GM23338 (cell line): ENCODE measurements at regions not wholly inside any gene's neighbourhood (a gene's known extent, or its start where the extent isn't known, plus 50 kb on each side); places are given as distances from the start of the nearest gene placed in this dataset.

Source experiments
- ATAC-seq: fragments of 200-7000 bp; cut with Tn5 transposase; 3 replicates; pipeline ENCODE4 v1.9.1; 2020
- DNase-seq: peaks from one replicate; pipeline ENCODE4 v3.0.0-alpha.2; 2015; ENCODE audit warnings: low spot score
- H2AFZ ChIP-seq: fragments of 200-600 bp; sonication (generic); 2 replicates; pipeline ENCODE4 v1.8.0; 2016; ENCODE audit warnings: antibody characterized with exemption, mild to moderate bottlenecking, moderate library complexity
- H3F3A ChIP-seq: fragments of 200-600 bp; sonication (generic); replicated peaks from 2 replicates; pipeline ENCODE4 v1.8.0; 2017; ENCODE audit warnings: antibody characterized with exemption, mixed run types, low read depth
- H3K27ac ChIP-seq: fragments of 200-600 bp; sonication (generic); 2 replicates; pipeline ENCODE4 v1.6.1; 2016; ENCODE audit warnings: low read depth
- H3K27me3 ChIP-seq: fragments of 200-600 bp; sonication (generic); 2 replicates; pipeline ENCODE4 v1.8.0; 2016; ENCODE audit warnings: mild to moderate bottlenecking, mixed run types, moderate library complexity; ENCODE audit not compliant: insufficient read depth
- H3K36me3 ChIP-seq: fragments of 200-600 bp; sonication (generic); 2 replicates; pipeline ENCODE4 v1.8.0; 2016; ENCODE audit warnings: mild to moderate bottlenecking; ENCODE audit not compliant: insufficient read depth
- H3K4me1 ChIP-seq: fragments of 200-600 bp; sonication (generic); 2 replicates; pipeline ENCODE4 v1.8.0; 2016; ENCODE audit warnings: mild to moderate bottlenecking, moderate library complexity; ENCODE audit not compliant: insufficient read depth
- H3K4me2 ChIP-seq: fragments of 200-600 bp; sonication (generic); 2 replicates; pipeline ENCODE4 v1.7.1; 2017; ENCODE audit warnings: mixed run types
- H3K4me3 ChIP-seq: fragments of 200-600 bp; sonication (generic); 2 replicates; pipeline ENCODE4 v1.6.1; 2016; ENCODE audit warnings: mixed run types
- H3K79me2 ChIP-seq: fragments of 200-600 bp; sonication (generic); replicated peaks from 2 replicates; pipeline ENCODE4 v1.8.0; 2017; ENCODE audit warnings: mild to moderate bottlenecking; ENCODE audit not compliant: insufficient read depth
- H3K9me2 ChIP-seq: fragments of 200-600 bp; sonication (generic); 2 replicates; pipeline ENCODE4 v1.8.0; 2017; ENCODE audit not compliant: insufficient read depth
- H4K20me1 ChIP-seq: fragments of 200-600 bp; sonication (generic); replicated peaks from 2 replicates; pipeline ENCODE4 v1.8.0; 2017; ENCODE audit warnings: mild to moderate bottlenecking; ENCODE audit not compliant: insufficient read depth
- H3K27ac Mint-ChIP-seq: 2 replicates; pipeline ENCODE4 v1.8.0; 2020; ENCODE audit warnings: inconsistent platforms, mild to moderate bottlenecking, moderate library complexity, mixed read lengths
- H3K27me3 Mint-ChIP-seq: 3 replicates; pipeline ENCODE4 v1.8.0; 2022; ENCODE audit warnings: low read depth, mild to moderate bottlenecking, moderate library complexity, mixed read lengths, inconsistent platforms; ENCODE audit not compliant: insufficient read depth, poor library complexity
- H3K36me3 Mint-ChIP-seq: 3 replicates; pipeline ENCODE4 v1.8.0; 2021; ENCODE audit warnings: low read depth, mild to moderate bottlenecking, inconsistent platforms, moderate library complexity, mixed read lengths
- H3K4me1 Mint-ChIP-seq: 3 replicates; pipeline ENCODE4 v1.8.0; 2020; ENCODE audit warnings: mild to moderate bottlenecking, inconsistent platforms, mixed read lengths
- H3K4me3 Mint-ChIP-seq: 3 replicates; pipeline ENCODE4 v1.8.0; 2021; ENCODE audit warnings: moderate library complexity, mild to moderate bottlenecking, inconsistent platforms, mixed read lengths
- H3K9me3 Mint-ChIP-seq: 3 replicates; pipeline ENCODE4 v1.8.0; 2020; ENCODE audit warnings: moderate library complexity, mild to moderate bottlenecking, inconsistent platforms, mixed read lengths
- CREB1 ChIP-seq: fragments of 250-450 bp; sonication (Bioruptor Pico); IDR thresholded peaks from 2 replicates; pipeline ENCODE4 v1.5.0; 2020; ENCODE audit warnings: low read depth, mild to moderate bottlenecking, moderate library complexity
- EZH2 ChIP-seq: fragments of 200-600 bp; sonication (generic); IDR thresholded peaks from one replicate; pipeline ENCODE4 v1.8.0; 2017; ENCODE audit warnings: antibody characterized with exemption, mild to moderate bottlenecking, low read depth; ENCODE audit not compliant: unreplicated experiment
- EZH2phosphoT487 ChIP-seq: fragments of 200-600 bp; sonication (generic); IDR thresholded peaks from one replicate; pipeline ENCODE4 v1.8.1; 2018; ENCODE audit warnings: antibody characterized with exemption; ENCODE audit not compliant: unreplicated experiment
- NANOG ChIP-seq: IDR thresholded peaks from 2 replicates; pipeline ENCODE4 v1.6.1; 2016; ENCODE audit warnings: antibody characterized with exemption, borderline replicate concordance
- STAT1 ChIP-seq: IDR thresholded peaks from one replicate; pipeline ENCODE4 v1.6.1; 2016; ENCODE audit warnings: antibody characterized with exemption; ENCODE audit not compliant: unreplicated experiment
- ZNF114 ChIP-seq: fragments of 250-450 bp; sonication (Bioruptor Pico); IDR thresholded peaks from 2 replicates; pipeline ENCODE4 v1.5.0; 2020; ENCODE audit warnings: mild to moderate bottlenecking, moderate library complexity
- TF ChIP-seq, protein P1 (sequence below), 2 experiments: fragments of 200-600 bp in 1 of 2; sonication (generic) in 1 of 2; conservative IDR thresholded peaks; 2 replicates each; pipeline versions ENCODE4 v1.5.1 to v1.6.1; 2016 to 2017; ENCODE audit warnings: antibody characterized with exemption in 2 of 2, low read depth in 2 of 2, mild to moderate bottlenecking in 2 of 2, moderate library complexity in 1 of 2
- TF ChIP-seq, protein P2 (sequence below): IDR thresholded peaks from 2 replicates; pipeline ENCODE4 v1.6.1; 2016; ENCODE audit warnings: antibody characterized with exemption
- TF ChIP-seq, protein P3 (sequence below): fragments of 250-450 bp; sonication (Bioruptor Pico); IDR thresholded peaks from 2 replicates; pipeline ENCODE4 v1.5.0; 2020; ENCODE audit warnings: mild to moderate bottlenecking, moderate library complexity

DNA sequence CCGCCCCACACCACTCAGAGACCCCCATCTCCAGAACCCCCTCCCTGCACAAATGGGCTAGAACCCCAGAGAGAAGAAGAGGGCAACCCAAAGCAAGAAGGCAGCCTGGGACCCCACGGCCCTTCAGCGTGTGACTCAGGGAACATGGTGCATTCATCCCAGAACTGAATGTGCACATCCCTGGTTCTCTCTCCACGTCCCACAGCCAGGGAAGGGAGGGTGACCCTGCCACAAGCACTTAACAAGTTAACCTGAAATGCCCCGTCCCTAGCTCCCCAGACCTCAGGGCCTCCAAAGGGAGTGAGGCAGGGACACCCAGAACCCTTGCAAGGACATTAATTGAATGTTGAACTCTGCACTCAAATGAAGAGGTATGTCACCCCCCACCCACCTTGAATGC, 202.5 kb upstream of the TNRC6C start:
- Histone ChIP-seq H3F3A (no peaks in the 10 kb centered on the region), H4K20me1 (no peaks in the 10 kb centered on the region), H3K9me2 (no peaks in the 10 kb centered on the region), H2AFZ (no peak overlapping the region), H3K27me3 (no peaks in the 10 kb centered on the region), H3K79me2 (no peaks in the 10 kb centered on the region), H3K27ac (no peak overlapping the region), H3K4me1 (no peaks in the 10 kb centered on the region), H3K36me3 (no peaks in the 10 kb centered on the region), H3K4me2 (no peak overlapping the region), H3K4me3 (no peak overlapping the region)
- no peaks in the 10 kb centered on the region; the same call in 1 of the 3 replicates for H3K9me3 Mint-ChIP-seq
- H3K4me3 Mint-ChIP-seq = no peak overlapping the region
- H3K27ac Mint-ChIP-seq = no peak overlapping the region
- no peaks in the 10 kb centered on the region for H3K36me3 Mint-ChIP-seq
- TF ChIP-seq STAT1 (no peak), CREB1 (CRISPR knock-in tag) (no peak), EZH2 (no peak), EZH2phosphoT487 (no peak)
- TF ChIP-seq, protein P1, sequence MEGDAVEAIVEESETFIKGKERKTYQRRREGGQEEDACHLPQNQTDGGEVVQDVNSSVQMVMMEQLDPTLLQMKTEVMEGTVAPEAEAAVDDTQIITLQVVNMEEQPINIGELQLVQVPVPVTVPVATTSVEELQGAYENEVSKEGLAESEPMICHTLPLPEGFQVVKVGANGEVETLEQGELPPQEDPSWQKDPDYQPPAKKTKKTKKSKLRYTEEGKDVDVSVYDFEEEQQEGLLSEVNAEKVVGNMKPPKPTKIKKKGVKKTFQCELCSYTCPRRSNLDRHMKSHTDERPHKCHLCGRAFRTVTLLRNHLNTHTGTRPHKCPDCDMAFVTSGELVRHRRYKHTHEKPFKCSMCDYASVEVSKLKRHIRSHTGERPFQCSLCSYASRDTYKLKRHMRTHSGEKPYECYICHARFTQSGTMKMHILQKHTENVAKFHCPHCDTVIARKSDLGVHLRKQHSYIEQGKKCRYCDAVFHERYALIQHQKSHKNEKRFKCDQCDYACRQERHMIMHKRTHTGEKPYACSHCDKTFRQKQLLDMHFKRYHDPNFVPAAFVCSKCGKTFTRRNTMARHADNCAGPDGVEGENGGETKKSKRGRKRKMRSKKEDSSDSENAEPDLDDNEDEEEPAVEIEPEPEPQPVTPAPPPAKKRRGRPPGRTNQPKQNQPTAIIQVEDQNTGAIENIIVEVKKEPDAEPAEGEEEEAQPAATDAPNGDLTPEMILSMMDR (conservative IDR thresholded peaks at IDR 0.05; ENCODE audit: low read depth in 2 of 2) = no peak
- TF ChIP-seq, protein P2, sequence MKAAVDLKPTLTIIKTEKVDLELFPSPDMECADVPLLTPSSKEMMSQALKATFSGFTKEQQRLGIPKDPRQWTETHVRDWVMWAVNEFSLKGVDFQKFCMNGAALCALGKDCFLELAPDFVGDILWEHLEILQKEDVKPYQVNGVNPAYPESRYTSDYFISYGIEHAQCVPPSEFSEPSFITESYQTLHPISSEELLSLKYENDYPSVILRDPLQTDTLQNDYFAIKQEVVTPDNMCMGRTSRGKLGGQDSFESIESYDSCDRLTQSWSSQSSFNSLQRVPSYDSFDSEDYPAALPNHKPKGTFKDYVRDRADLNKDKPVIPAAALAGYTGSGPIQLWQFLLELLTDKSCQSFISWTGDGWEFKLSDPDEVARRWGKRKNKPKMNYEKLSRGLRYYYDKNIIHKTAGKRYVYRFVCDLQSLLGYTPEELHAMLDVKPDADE = no peak
- DNase-seq (no peak), ATAC-seq (no peak)
- H3K4me1 Mint-ChIP-seq = peaks cover 3% of the 10 kb centered on the region
- peaks cover 11% of the 10 kb centered on the region for H3K27me3 Mint-ChIP-seq

DNA sequence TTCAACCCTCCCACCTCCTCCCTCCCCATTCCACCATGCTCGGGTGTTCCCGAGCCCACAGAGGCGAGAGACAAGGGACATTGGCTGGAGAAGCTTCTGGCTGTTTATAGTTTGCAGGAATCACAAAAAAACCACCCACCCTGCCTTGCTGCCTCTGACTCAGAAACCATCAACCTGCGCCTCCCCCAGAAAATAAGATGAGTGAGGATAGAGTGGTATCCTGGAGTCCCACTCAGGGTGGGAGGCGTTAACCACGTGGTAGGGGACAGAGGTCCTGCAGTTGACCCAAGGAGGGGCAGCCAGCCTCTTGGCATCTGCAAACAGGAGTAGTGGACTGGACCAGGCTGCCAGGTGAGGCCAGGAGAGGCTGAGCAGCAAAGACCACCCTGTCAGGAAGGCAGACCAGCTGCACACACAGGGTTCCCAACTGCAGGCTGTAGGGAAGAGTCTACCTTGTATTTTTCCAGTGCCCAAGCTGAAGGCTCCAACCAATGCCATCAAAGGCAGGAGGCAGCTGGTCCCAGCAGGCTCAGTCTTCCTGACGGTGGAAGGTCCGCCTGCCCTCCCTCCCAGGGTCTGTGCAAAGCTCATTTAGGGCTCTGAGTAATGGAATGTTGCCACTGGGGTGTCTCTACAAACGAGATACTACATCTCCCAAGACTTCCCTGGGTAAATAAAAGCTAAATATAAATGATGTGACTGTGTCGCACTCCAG, 201.5 kb upstream of the TNRC6C start:
- DNase-seq (no peak), ATAC-seq (no peak; the same call in 2 of the 3 replicates)
- Histone ChIP-seq H4K20me1 (no peaks in the 10 kb centered on the region), H3K4me1 (no peaks in the 10 kb centered on the region), H3K27me3 (no peaks in the 10 kb centered on the region), H3K79me2 (no peaks in the 10 kb centered on the region), H3F3A (no peaks in the 10 kb centered on the region), H3K9me2 (no peaks in the 10 kb centered on the region), H2AFZ (no peak overlapping the region), H3K27ac (no peak overlapping the region), H3K4me2 (no peak overlapping the region), H3K36me3 (no peaks in the 10 kb centered on the region), H3K4me3 (no peak overlapping the region)
- Mint-ChIP-seq H3K27me3 (peaks cover 18% of the 10 kb centered on the region), H3K4me3 (no peak overlapping the region), H3K36me3 (no peaks in the 10 kb centered on the region), H3K4me1 (peaks cover 3% of the 10 kb centered on the region), H3K27ac (no peak overlapping the region), H3K9me3 (no peaks in the 10 kb centered on the region; the same call in 1 of the 3 replicates)
- TF ChIP-seq ZNF114 (no peak), EZH2 (no peak), EZH2phosphoT487 (no peak), NANOG (no peak), STAT1 (no peak)
- TF ChIP-seq, protein P3, sequence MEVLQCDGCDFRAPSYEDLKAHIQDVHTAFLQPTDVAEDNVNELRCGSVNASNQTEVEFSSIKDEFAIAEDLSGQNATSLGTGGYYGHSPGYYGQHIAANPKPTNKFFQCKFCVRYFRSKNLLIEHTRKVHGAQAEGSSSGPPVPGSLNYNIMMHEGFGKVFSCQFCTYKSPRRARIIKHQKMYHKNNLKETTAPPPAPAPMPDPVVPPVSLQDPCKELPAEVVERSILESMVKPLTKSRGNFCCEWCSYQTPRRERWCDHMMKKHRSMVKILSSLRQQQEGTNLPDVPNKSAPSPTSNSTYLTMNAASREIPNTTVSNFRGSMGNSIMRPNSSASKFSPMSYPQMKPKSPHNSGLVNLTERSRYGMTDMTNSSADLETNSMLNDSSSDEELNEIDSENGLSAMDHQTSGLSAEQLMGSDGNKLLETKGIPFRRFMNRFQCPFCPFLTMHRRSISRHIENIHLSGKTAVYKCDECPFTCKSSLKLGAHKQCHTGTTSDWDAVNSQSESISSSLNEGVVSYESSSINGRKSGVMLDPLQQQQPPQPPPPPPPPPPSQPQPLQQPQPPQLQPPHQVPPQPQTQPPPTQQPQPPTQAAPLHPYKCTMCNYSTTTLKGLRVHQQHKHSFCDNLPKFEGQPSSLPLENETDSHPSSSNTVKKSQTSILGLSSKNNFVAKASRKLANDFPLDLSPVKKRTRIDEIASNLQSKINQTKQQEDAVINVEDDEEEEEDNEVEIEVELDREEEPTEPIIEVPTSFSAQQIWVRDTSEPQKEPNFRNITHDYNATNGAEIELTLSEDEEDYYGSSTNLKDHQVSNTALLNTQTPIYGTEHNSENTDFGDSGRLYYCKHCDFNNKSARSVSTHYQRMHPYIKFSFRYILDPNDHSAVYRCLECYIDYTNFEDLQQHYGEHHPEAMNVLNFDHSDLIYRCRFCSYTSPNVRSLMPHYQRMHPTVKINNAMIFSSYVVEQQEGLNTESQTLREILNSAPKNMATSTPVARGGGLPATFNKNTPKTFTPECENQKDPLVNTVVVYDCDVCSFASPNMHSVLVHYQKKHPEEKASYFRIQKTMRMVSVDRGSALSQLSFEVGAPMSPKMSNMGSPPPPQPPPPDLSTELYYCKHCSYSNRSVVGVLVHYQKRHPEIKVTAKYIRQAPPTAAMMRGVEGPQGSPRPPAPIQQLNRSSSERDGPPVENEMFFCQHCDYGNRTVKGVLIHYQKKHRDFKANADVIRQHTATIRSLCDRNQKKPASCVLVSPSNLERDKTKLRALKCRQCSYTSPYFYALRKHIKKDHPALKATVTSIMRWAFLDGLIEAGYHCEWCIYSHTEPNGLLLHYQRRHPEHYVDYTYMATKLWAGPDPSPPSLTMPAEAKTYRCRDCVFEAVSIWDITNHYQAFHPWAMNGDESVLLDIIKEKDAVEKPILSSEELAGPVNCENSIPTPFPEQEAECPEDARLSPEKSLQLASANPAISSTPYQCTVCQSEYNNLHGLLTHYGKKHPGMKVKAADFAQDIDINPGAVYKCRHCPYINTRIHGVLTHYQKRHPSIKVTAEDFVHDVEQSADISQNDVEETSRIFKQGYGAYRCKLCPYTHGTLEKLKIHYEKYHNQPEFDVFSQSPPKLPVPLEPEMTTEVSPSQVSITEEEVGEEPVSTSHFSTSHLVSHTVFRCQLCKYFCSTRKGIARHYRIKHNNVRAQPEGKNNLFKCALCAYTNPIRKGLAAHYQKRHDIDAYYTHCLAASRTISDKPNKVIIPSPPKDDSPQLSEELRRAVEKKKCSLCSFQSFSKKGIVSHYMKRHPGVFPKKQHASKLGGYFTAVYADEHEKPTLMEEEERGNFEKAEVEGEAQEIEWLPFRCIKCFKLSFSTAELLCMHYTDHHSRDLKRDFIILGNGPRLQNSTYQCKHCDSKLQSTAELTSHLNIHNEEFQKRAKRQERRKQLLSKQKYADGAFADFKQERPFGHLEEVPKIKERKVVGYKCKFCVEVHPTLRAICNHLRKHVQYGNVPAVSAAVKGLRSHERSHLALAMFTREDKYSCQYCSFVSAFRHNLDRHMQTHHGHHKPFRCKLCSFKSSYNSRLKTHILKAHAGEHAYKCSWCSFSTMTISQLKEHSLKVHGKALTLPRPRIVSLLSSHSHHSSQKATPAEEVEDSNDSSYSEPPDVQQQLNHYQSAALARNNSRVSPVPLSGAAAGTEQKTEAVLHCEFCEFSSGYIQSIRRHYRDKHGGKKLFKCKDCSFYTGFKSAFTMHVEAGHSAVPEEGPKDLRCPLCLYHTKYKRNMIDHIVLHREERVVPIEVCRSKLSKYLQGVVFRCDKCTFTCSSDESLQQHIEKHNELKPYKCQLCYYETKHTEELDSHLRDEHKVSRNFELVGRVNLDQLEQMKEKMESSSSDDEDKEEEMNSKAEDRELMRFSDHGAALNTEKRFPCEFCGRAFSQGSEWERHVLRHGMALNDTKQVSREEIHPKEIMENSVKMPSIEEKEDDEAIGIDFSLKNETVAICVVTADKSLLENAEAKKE (CRISPR knock-in tag) = no peak
- TF ChIP-seq, protein P2 = no peak
